Omental fat pad (tissue), 3 donors: ENCODE measurements at regions not wholly inside any gene's neighbourhood (a gene's known extent, or its start where the extent isn't known, plus 50 kb on each side); places are given as distances from the start of the nearest gene placed in this dataset.

Experiments used
- ATAC-seq: fragments of 150-250 bp; one replicate; pipeline ENCODE4 v1.9.1; 2016; ENCODE audit warnings: mild to moderate bottlenecking, moderate library complexity; ENCODE audit not compliant: low FRiP score
- DNase-seq: peaks from one replicate; pipeline ENCODE4 v3.0.0-alpha.2; 2019; ENCODE audit warnings: low spot score
- CTCF ChIP-seq, 3 donors: fragments of 450-650 bp; IDR thresholded peaks; one replicate each; pipeline ENCODE4 v1.5.1; 2016 to 2017; ENCODE audit warnings: antibody characterized with exemption in 3 of 3, mild to moderate bottlenecking in 3 of 3, moderate library complexity in 2 of 3

DNA sequence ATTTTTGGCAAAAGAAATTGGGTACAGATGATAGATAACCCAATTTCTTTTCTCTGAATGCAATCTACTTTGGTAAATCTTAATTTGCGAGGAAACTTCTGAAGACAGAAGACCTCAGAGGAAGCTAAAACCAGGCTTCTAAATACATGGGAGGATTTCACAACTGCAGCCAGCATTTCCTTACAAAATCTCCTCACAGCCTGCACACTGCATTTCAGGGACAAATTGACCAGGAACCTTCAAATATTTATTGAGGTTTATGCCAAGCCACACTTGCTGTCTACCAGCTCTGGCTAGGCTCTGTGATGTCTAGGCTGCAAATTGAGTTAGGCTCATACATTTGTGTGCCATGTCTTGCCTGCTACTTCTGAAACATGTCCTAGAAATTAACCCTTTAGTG is 167.3 kb upstream of the CDH5 start:
- DNase-seq (no peak), ATAC-seq (no peak)
- no peak for TF ChIP-seq CTCF (IDR thresholded peaks at IDR 0.05)

- no peak for DNase-seq
- ATAC-seq, result no peak
- TF ChIP-seq CTCF (IDR thresholded peaks at IDR 0.05), result no peak
These were observed 167.8 kb upstream of the CDH5 start for GRCh38 chr16:66198641-66199040.

- DNase-seq (no peak), ATAC-seq (no peak)
- no peak for TF ChIP-seq CTCF (IDR thresholded peaks at IDR 0.05)
These were observed 168.7 kb upstream of the CDH5 start for GRCh38 chr16:66197668-66198278.

DNA sequence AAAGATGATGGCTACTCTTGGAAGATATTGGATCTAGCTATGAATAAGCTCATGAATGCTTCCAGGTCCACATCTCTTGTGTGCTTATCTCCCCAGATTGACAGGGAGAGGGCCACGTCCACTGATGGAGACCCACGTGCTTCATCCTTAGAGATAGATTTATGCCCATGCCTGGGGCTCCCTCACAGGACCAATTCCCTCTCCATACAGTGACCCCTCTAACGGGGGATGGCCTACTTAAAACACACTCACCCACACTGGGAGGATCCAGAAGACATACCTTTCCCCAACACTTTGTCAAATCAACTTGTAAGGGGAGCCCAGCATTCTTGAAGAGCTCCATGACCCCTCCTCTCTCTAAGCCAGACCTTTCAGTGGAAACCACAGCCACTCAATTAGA is 169.7 kb upstream of the CDH5 start:
- TF ChIP-seq CTCF (IDR thresholded peaks at IDR 0.05), result no peak
- no peak for DNase-seq
- no peak for ATAC-seq

- no peak for ATAC-seq
- TF ChIP-seq CTCF (IDR thresholded peaks at IDR 0.05), result no peak
- no peak for DNase-seq
These were observed 171.6 kb upstream of the CDH5 start for GRCh38 chr16:66194866-66195265.

DNA sequence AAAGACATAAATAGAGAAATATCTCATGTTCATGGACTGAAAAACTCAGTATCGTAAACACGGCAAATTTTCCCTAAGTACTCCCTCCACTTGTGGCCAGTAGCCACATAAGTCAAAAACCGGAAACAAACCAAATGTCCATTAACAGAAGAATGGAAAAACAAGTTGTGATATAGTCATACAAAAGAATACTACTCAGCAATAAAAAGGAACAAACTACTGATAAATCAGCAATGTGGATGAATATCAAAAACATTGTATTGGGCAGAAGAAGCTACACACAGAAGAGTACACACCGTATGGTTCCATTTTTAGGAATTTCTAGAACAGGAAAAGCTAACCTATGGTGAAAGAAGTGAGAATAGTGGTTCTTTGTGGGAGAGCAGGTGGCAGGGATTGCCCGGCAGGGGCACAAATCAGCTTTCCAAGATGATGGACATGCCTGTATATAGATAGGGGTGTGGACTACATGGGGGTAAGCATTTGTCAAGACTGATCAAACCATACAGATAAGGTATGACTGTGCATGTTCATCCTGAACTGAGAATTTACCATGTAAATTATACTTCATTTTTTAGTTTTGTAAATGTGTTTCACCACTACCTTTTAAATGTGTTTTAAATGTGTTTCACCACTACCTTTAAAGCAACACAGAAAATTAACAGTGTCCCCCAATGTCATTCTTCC is 172.8 kb upstream of the CDH5 start:
- DNase-seq, result no peak
- TF ChIP-seq CTCF (IDR thresholded peaks at IDR 0.05), result no peak
- ATAC-seq, result no peak

DNA sequence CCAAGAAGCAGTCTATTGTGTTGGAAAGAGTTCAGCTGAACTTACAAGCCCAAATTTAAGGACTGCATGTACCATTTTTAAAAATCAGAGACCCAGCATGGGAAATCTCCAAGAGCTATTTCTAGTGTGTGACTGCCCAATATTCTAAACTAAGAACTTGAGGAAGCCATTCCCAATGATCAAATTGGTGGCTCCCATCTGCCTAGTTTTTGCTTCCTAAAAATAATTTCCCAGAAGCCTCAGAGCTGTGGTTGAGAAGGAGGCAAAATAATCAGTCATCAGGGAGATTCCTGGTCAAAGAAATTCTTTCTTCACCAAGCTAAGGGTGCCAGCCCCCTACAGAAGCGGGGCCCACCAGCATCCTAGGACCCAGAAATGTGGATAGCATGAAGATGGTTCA is 176.1 kb upstream of the CDH5 start:
- no peak for TF ChIP-seq CTCF (IDR thresholded peaks at IDR 0.05)
- DNase-seq (no peak), ATAC-seq (no peak)
